AG10803 (cell line): ENCODE measurements at regions not wholly inside any gene's neighbourhood (a gene's known extent, or its start where the extent isn't known, plus 50 kb on each side); places are given as distances from the start of the nearest gene placed in this dataset.

ENCODE experiments used
- DNase-seq: peaks from one replicate; pipeline ENCODE4 v3.0.0; 2010; ENCODE audit warnings: low read depth
- H3K4me3 ChIP-seq: 2 replicates; pipeline ENCODE4 v1.5.1; 2011; ENCODE audit warnings: mild to moderate bottlenecking, low read length, control low read depth
- TF ChIP-seq, protein P1 (sequence below): conservative IDR thresholded peaks from 2 replicates; pipeline ENCODE4 v1.5.1; 2011; ENCODE audit warnings: mild to moderate bottlenecking, low read length, control low read depth, inconsistent platforms

DNA sequence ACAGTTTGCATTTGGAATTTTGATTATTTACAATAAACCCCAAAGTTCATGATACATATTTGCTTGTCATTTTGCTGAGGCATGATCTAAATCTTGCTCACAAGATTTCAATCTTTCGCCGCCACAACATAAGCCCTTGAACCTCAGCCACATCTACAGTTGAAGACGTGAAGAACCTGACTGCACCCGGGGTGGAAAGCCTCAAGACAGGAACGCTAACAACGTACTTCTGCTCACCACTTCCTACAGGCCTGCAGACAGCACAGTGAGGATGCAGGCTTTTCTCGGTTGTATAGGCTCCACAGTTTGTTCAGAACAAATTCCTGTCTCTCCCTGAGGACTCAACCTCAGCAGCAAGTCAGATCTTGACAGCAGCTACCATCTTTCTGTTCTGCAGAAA lies 393.8 kb upstream of the PRKCQ start:
- no peak for DNase-seq
- H3K4me3 ChIP-seq = no peak overlapping the region
- TF ChIP-seq, protein P1, sequence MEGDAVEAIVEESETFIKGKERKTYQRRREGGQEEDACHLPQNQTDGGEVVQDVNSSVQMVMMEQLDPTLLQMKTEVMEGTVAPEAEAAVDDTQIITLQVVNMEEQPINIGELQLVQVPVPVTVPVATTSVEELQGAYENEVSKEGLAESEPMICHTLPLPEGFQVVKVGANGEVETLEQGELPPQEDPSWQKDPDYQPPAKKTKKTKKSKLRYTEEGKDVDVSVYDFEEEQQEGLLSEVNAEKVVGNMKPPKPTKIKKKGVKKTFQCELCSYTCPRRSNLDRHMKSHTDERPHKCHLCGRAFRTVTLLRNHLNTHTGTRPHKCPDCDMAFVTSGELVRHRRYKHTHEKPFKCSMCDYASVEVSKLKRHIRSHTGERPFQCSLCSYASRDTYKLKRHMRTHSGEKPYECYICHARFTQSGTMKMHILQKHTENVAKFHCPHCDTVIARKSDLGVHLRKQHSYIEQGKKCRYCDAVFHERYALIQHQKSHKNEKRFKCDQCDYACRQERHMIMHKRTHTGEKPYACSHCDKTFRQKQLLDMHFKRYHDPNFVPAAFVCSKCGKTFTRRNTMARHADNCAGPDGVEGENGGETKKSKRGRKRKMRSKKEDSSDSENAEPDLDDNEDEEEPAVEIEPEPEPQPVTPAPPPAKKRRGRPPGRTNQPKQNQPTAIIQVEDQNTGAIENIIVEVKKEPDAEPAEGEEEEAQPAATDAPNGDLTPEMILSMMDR = no peak

DNA sequence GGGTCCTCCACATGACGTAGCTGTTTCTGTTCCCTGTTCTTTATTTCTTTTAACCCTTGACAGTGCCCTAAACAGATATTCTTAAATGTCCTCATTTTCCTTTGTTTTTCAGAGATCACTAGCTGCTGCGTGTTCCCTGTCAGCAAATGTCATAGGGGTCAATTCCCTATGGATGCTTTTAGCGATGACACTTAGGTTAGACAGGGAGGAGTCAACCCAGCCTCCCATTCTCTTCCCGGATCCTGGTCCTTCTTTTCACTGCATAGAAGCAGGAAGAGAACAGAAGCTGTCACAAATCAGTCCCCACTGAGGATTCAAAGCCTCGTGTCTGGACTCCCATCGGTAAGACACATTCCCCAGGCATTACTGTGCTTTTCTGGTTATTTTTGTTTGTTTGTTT lies 392.1 kb upstream of the PRKCQ start:
- no peak for DNase-seq
- TF ChIP-seq, protein P1 = no peak

DNA sequence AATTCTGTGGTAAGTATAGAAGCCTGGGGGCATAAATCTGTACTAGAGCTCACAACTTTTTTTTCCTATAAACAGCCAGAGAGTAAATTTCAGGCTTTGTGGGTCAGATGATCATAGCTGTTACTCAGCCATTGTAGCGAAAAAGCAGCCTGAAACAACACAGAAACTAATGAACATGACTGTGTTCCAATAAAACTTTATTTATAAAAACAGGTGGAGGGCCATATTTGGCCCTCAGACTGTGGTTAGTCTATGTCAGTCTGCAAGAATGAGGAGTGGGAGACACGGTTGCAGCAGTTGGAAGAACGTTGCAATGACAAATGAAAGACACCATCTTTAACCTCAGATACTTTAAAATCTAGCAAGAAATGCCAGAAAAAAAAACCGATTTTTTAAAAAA lies 389.6 kb upstream of the PRKCQ start:
- H3K4me3 ChIP-seq = no peak overlapping the region
- TF ChIP-seq, protein P1 = no peak
- no peak for DNase-seq

More for the DNA sequence above, 392.1 kb upstream of the PRKCQ start:
- no peak overlapping the region for H3K4me3 ChIP-seq

DNA sequence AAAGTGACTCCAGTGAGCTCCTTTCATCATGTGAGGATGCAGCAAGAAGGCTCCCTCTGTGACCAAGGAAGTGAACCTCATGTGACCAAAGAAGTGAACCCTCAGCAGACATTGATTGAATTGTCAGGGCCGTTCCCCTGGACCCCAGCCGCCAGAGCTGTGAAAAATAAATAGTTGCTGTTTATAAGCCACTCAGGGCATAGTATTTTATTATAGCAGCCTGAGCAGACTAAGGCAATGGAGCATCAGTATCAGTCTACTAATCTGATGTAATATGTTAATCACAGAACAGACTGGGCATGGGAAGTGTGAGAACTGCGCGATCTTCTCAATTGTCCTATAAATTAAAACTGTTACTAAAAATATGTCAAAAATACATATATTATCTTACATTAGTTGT lies 384.5 kb upstream of the PRKCQ start:
- TF ChIP-seq, protein P1 = no peak
- H3K4me3 ChIP-seq = no peak overlapping the region
- DNase-seq = no peak

DNA sequence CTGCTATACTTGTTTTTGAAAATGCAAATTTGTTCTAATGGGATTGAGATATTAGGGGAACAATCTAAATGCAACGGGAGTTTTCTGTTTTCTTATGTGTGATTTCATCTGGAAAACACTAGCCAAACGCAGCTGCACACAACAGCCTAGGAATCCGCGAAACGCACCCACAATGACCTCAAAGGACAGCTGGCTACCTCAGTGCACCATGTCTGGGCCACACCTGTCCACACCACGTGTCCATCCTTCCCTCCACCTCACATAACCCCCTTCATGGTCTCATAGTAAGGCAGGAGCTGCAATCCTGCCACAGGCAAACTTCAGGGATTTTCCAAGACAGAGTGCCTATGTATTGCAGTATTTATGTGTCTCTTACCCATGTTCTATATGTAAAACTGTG lies 382.5 kb upstream of the PRKCQ start:
- TF ChIP-seq, protein P1 = no peak
- H3K4me3 ChIP-seq = no peak overlapping the region
- no peak for DNase-seq

DNA sequence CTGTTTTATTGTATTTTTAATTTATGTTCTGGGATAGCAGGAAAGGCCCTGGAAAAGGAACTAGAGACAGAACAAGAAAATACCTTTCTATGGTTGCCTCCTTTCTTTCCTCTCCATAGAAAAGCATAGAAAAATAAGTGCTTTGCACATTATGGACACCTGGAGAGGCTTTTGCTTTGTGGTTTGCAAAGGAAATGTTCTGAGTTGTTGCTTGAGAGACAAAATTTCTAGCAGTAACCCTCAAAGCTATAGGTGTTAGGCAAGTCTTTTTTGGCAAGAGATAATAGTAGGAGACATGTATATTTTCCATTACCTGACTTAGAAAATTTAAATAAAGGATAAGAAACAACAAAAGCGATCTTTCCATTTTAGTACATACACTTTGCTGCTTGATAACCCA lies 378.6 kb upstream of the PRKCQ start:
- no peak for DNase-seq
- no peak overlapping the region for H3K4me3 ChIP-seq
- TF ChIP-seq, protein P1 = no peak

DNA sequence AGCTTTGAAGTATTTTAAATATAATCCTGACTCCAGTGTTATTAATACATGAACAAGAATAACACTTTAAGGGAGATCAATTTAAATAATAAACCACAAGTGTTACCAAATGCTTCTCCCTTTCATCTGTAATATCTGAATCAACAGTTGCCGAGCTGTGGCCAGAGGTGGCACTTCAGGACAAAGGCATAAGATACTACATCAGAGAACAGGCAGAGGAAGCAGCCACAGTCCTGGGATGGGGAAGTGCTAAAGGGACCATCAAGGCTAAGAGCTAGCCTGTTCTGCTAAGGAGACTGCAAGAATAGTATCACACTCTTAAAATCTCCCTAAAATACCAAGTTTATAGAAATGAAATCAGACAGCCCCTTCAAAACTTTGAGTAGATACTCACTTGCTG lies 378.2 kb upstream of the PRKCQ start:
- DNase-seq = no peak

More for the DNA sequence above, 378.2 kb upstream of the PRKCQ start:
- TF ChIP-seq, protein P1 = no peak
- H3K4me3 ChIP-seq = no peak overlapping the region
